Tibial artery (tissue), 4 donors: ENCODE measurements at regions not wholly inside any gene's neighbourhood (a gene's known extent, or its start where the extent isn't known, plus 50 kb on each side); places are given as distances from the start of the nearest gene placed in this dataset.

Source experiments
- DNase-seq, 2 donors: peaks; one replicate each; pipeline ENCODE4 v3.0.0-alpha.2; 2019
- H3K27ac ChIP-seq, 2 donors: fragments of 200-600 bp; sonication (generic) in 1 of 2; 1 replicate in 1 of 2; 2 replicates in 1 of 2; pipeline ENCODE4 v1.5.1; 2018 to 2019; ENCODE audit warnings: mild to moderate bottlenecking in 1 of 2
- H3K27me3 ChIP-seq, 2 donors: fragments of 200-600 bp; sonication (generic) in 1 of 2; one replicate each; pipeline versions ENCODE4 v1.5.1 to v1.6.0; 2016 to 2019
- H3K36me3 ChIP-seq, 3 donors: fragments of 200-600 bp; sonication (generic) in 2 of 3; one replicate each; pipeline ENCODE4 v1.5.1; 2016 to 2019; ENCODE audit warnings: mild to moderate bottlenecking in 2 of 3
- H3K4me1 ChIP-seq, 4 donors: fragments of 200-600 bp; sonication (generic) in 2 of 4; 1 replicate in 3 of 4; 2 replicates in 1 of 4; pipeline ENCODE4 v1.5.1; 2016 to 2019
- H3K4me3 ChIP-seq, 2 donors: fragments of 200-600 bp; sonication (generic) in 1 of 2; 1 replicate in 1 of 2; 2 replicates in 1 of 2; pipeline ENCODE4 v1.5.1; 2018 to 2019; ENCODE audit warnings: mild to moderate bottlenecking in 2 of 2
- H3K9me3 ChIP-seq, 3 donors: fragments of 200-600 bp; sonication (generic) in 1 of 3; one replicate each; pipeline ENCODE4 v1.5.1; 2016 to 2019
- intact Hi-C: fragments of 100-400 bp; cut with DNase I; formaldehyde crosslinking; loops from one replicate; pipeline ENCODE4 v1.15.0; 2023; ENCODE audit warnings: low total_unique reads
- TF ChIP-seq, protein P1 (sequence below), 2 experiments: fragments of 200-600 bp in 1 of 2; fragments of 450-650 bp in 1 of 2; IDR thresholded peaks; one replicate each; pipeline ENCODE4 v1.5.1; 2017 to 2019; ENCODE audit warnings: antibody characterized with exemption in 2 of 2, mild to moderate bottlenecking in 1 of 2, moderate library complexity in 1 of 2

DNA sequence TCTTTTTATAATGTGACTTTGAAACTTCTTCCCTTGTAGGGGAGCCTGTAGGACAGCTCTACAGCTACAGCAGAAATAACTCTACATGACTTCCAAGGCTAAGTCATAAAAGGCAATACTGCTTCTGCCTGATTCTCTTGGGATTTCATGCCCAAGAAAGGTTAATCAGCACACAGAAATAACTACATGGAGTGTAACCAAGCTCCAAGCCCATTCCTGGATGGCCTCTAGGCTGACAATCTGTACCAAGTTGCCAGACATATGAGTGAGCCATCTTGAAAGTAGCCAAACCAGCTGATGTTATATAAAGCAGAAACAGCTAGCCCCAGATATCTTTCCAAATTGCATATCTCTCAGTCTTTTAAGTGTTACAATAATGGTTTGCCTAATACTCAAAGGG is 75.8 kb upstream of the OSTN start:
- H3K9me3 ChIP-seq = no peaks in the 10 kb centered on the region
- TF ChIP-seq, protein P1, sequence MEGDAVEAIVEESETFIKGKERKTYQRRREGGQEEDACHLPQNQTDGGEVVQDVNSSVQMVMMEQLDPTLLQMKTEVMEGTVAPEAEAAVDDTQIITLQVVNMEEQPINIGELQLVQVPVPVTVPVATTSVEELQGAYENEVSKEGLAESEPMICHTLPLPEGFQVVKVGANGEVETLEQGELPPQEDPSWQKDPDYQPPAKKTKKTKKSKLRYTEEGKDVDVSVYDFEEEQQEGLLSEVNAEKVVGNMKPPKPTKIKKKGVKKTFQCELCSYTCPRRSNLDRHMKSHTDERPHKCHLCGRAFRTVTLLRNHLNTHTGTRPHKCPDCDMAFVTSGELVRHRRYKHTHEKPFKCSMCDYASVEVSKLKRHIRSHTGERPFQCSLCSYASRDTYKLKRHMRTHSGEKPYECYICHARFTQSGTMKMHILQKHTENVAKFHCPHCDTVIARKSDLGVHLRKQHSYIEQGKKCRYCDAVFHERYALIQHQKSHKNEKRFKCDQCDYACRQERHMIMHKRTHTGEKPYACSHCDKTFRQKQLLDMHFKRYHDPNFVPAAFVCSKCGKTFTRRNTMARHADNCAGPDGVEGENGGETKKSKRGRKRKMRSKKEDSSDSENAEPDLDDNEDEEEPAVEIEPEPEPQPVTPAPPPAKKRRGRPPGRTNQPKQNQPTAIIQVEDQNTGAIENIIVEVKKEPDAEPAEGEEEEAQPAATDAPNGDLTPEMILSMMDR (IDR thresholded peaks at IDR 0.05) = no peak
- peaks cover 0 to 8% (median 0%) of the 10 kb centered on the region in 4 donors for H3K4me1 ChIP-seq
- no peak overlapping the region for H3K27ac ChIP-seq
- no peaks in the 10 kb centered on the region for H3K36me3 ChIP-seq
- H3K4me3 ChIP-seq = no peak overlapping the region
- intact Hi-C loops = no loop called here
- DNase-seq = no peak
- no peaks in the 10 kb centered on the region for H3K27me3 ChIP-seq

DNA sequence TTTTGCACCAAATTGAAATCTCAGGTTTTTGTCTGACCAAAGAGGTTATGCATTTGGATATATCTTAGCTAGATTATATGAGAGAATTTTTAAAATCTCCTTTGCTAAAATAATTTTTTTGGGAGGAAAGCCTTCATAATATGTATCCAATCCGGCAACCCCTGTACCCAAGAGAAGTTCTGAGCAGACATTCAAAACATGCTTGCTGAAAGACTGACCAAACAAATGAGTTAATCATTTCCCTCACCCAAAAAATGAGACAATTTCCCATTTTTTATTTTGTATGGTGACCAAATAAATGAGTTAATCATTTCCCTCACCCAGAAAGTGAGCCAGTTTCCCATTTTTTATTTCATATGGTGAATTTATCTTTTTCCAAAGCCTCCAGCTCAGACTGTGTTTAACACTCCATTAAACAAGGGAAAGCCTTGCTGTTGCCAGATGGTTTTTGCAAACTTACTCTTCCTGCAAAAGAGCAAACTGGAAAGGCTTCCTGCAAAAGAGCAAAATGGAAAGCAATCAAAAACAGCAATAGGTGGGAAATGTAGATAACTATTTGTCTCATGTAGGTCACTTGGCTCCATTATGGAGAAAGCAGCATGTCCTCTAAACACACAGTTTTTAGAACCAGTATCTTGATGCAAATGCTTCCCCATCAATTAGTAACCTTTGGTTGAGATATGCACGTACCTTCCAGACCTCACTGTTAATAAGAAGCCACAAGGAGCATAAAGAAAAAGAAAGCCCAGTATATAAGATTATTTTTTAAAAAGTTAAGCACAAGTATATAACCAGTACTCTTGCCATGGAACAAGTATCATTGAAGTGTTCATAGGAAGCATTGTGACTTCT is 78.4 kb upstream of the OSTN start:
- Histone ChIP-seq H3K27me3 (no peaks in the 10 kb centered on the region), H3K4me1 (peaks cover 0 to 8% (median 0%) of the 10 kb centered on the region in 4 donors), H3K36me3 (no peaks in the 10 kb centered on the region), H3K9me3 (no peaks in the 10 kb centered on the region), H3K4me3 (no peak overlapping the region), H3K27ac (no peak overlapping the region)
- TF ChIP-seq, protein P1 (IDR thresholded peaks at IDR 0.05) = no peak
- DNase-seq = no peak
- intact Hi-C loops = no loop called here

DNA sequence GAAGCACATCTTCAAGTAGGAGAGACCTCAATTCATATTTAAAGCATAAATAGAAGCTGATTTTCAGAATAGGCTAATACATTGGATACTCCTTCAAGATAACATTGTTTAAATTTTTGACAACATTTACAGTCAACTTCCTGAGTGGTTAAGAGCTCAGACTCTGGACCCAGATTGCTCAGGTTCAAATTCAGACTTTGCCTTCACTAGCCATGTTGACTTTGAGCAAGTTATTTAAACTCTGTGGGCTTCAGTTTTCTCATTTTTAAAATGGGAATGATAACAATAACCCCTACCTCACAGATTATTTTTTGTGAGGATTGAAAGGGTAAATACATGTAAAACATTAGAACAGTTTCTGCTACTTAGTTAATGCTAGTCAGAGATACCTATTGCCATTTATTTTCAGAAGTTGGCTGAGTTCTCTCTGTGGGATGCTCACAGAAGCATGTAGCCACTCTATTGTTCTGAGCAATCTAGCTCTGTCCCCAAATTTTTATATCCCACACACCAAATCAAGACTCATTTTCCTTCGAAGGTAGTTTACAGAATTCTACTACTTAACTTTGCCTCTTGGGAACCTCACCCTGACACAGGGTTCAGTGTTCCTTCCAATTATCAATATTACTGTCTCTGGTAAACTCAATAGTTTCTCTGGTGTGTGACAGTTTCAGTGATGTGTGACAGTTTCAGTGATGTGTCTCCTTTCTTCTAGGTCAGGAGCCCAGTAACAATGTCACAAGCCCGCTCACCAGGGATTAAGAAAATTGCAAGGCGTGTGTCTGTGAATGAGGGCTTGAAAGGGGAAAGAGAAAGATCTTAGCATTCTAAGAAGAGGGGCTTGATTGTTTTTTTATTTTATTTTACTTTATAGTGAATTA is 79.4 kb upstream of the OSTN start:
- DNase-seq = no peak
- intact Hi-C loops = no loop called here
- no peak overlapping the region for H3K4me3 ChIP-seq
- no peaks in the 10 kb centered on the region for H3K36me3 ChIP-seq
- TF ChIP-seq, protein P1 (IDR thresholded peaks at IDR 0.05) = no peak
- H3K9me3 ChIP-seq = no peaks in the 10 kb centered on the region
- H3K4me1 ChIP-seq = peaks cover 0 to 8% (median 0%) of the 10 kb centered on the region in 4 donors
- H3K27ac ChIP-seq = no peak overlapping the region
- H3K27me3 ChIP-seq = no peaks in the 10 kb centered on the region

DNA sequence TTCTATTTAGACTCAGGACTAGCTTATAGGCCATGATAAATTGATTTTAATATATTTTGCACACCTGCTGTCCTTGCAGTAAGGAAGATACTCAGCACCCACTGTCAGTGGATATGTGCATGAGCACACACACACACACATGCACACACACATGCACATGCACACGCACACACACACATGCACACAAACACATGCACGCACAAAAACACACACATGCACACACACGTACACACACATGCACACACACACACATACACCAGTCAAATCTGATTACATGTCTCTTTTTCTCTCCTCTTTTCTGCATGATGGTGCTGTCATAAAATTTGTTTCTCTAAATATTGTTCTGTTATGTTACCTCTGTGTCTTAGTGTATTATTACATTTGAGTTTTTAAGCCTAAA is 87.3 kb upstream of the OSTN start:
- Histone ChIP-seq H3K27ac (no peak overlapping the region), H3K9me3 (no peaks in the 10 kb centered on the region), H3K27me3 (no peaks in the 10 kb centered on the region), H3K4me3 (no peak overlapping the region), H3K36me3 (no peaks in the 10 kb centered on the region), H3K4me1 (no peaks in the 10 kb centered on the region)
- no peak for DNase-seq
- TF ChIP-seq, protein P1 (IDR thresholded peaks at IDR 0.05) = no peak
- intact Hi-C loops = no loop called here

DNA sequence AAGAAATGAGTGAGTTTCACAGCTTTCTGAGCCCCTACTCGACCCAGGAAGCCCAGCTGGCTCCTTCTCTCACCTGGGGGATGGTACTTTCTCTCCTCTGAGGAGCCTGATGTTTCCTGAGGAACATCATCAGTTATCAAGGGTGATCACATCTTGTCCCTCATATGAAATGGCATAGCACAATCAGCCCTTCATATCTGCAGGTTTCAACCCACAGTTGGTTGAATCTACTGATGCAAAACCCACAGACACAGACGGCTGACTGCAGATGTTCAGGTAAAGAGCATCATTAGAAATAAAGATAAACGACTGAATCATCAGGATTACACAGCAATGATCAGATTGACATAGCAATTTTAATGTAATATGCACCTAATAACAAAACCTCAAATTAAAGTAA is 93.6 kb upstream of the OSTN start:
- intact Hi-C loops = no loop called here
- Histone ChIP-seq H3K4me1 (no peaks in the 10 kb centered on the region), H3K27me3 (no peaks in the 10 kb centered on the region), H3K36me3 (no peaks in the 10 kb centered on the region), H3K4me3 (no peak overlapping the region), H3K9me3 (no peaks in the 10 kb centered on the region), H3K27ac (no peak overlapping the region)
- TF ChIP-seq, protein P1 (IDR thresholded peaks at IDR 0.05) = no peak
- DNase-seq = no peak
